Activated CD4-positive, CD25-positive, alpha-beta regulatory T cell treated with anti-CD3 and anti-CD28 coated beads, Interleukin-2, amount 50 U/mL, for 16 hours (primary cell): ENCODE measurements at regions not wholly inside any gene's neighbourhood (a gene's known extent, or its start where the extent isn't known, plus 50 kb on each side); places are given as distances from the start of the nearest gene placed in this dataset.

Experiments
- DNase-seq: peaks from one replicate; pipeline ENCODE4 v3.0.0-alpha.2; 2020; ENCODE audit warnings: low read depth, low spot score

GRCh38 chr11:109859045-109859724 lies 234.0 kb upstream of the ZC3H12C start:
- no peak for DNase-seq

GRCh38 chr11:109862835-109863234 lies 230.4 kb upstream of the ZC3H12C start:
- no peak for DNase-seq

GRCh38 chr11:109864151-109864661 lies 229.0 kb upstream of the ZC3H12C start:
- no peak for DNase-seq

- DNase-seq = no peak
Measured at GRCh38 chr11:109864834-109865547, 228.2 kb upstream of the ZC3H12C start.

DNA sequence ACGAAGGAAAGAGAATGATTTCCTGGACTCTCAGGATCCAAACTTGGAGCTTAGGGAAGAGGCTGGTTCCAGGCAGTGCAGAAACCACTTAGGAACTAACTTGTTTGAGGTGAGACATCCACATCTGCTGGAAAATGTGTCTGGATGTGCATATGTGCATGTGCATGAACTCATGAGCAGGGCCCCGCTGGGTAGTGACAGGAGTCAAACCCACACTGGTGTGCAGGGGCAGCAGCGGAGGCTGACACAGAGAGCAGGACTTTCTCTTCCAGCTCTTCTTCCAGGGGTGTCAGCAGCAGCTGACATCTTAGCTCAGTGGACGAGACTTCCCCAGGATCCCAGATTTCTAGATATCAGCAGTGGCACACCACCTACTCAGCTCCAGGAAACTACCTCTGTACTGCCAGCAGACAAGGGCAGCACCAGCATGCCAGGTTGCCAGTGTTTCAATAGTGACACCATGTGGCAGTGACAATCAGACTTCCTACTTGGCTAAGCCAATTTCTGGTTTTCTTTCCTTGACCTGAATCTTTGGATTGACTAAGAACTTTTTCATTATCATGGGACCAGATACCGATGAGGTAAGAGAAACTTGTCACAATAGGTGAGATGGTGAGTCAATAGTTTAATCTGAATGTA lies 227.5 kb upstream of the ZC3H12C start:
- DNase-seq = no peak

DNA sequence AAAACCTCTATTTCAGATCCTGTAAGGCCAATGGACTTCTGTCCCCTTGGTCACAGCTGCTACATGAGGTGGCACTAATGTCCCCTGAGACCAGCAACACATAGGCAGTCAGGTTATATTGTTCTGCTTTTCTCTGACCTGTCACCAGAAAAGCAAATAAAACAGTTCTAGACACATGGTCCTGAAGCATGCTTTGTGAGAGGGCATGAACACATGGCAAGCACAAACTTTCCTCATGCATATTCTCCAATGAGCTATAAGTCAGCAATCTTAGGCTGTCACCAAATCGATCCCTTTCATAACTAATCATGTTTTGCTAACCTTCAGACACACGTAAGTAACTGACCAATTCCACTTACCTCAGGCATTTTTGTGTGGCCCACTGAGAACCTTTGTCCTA lies 225.4 kb upstream of the ZC3H12C start:
- DNase-seq = no peak

DNA sequence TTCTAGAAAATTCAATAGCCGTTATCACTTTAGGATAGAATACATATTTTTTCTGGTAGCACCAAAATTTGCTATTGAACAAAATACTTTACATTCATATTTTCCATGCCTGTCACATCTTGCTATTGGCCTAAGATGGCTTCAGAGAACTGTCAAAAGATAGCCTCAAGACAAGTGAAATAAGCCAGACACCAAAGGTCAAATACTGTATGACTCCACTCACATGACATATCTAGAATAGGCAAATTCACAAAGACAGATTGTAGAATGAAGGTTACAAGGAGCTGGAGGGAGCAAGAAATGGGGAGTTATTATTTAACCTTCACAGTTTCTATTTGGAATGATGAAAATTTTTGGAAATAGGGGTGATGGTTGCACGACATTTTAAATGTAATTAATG lies 223.7 kb upstream of the ZC3H12C start:
- no peak for DNase-seq

- DNase-seq = no peak
Measured at GRCh38 chr11:109870297-109870696, 222.9 kb upstream of the ZC3H12C start.

GRCh38 chr11:109877043-109877442 lies 216.1 kb upstream of the ZC3H12C start:
- DNase-seq = no peak

- no peak for DNase-seq
Measured at GRCh38 chr11:109884501-109884900, 208.7 kb upstream of the ZC3H12C start.

GRCh38 chr11:109885006-109885405 lies 208.2 kb upstream of the ZC3H12C start:
- no peak for DNase-seq

- no peak for DNase-seq
Measured at GRCh38 chr11:109892321-109892794, 200.8 kb upstream of the ZC3H12C start.

GRCh38 chr11:109894242-109894641 lies 198.9 kb upstream of the ZC3H12C start:
- DNase-seq = no peak

GRCh38 chr11:109898592-109898991 lies 194.6 kb upstream of the ZC3H12C start:
- no peak for DNase-seq

DNA sequence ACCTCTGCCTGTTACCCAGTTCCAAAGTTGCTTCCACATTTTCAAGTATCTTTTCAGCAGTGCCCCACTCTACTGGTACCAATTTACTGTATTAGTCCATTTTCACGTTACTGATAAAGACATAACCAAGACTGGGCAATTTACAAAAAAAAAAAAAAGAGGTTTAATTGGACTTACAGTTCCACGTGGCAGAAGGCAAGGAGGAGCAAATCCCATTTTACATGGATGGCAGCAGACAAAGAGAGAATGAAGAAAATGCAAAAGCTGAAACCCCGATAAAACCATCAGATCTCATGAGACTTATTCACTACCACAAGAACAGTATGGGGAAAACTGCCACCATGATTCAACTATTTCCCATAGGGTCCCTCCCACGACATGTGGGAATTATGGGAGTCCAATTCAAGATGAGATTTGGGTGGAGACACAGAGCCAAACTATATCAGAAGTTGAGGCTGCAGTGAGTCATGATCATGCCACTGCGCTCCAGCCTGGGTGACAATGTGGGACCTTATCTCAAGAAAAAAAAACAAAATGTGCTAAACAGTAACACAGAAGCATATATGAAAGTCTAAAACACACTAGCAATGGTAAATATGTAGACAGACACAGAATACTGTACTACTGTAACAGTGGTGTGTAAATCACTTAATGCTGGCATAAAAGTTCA lies 190.3 kb upstream of the ZC3H12C start:
- no peak for DNase-seq

DNA sequence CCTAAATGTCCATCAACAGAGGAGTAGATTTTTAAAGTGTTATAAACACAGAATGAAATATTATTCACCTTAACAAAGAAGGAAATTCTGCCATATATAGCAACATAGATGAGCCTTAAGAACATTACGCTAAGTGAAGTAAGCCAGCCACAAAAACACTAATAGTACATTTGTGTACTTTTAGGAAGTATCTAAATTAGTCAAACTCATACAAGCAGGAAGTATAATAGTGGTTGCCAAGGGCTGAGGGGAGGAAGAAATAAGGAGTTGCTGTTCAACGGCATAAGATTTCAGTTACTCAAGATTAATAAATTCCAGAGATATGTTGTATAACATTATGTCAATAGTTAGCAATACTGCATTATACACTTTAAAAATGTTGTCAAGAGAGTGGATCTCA lies 181.7 kb upstream of the ZC3H12C start:
- DNase-seq = no peak

DNA sequence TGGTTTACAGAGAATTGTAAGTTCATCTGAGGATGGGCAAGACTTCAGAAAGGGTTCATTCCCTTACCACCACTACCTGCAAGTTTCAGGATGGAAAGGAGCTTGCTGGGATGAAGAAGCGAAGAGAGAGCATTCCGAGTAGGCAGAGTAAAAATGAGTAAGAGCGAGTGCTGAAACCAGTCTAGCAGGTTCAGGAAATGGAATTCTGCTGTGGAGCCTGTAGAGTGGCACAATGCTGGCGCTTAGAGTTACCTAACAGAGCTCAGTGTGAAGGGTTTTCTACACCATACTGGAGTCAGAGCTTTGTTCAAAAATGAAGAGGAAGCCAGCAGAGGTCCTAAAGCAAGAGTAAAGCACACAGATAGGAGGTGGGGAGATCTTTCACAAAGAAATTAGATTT lies 179.2 kb upstream of the ZC3H12C start:
- DNase-seq = no peak

GRCh38 chr11:109914809-109915653 lies 178.2 kb upstream of the ZC3H12C start:
- no peak for DNase-seq

DNA sequence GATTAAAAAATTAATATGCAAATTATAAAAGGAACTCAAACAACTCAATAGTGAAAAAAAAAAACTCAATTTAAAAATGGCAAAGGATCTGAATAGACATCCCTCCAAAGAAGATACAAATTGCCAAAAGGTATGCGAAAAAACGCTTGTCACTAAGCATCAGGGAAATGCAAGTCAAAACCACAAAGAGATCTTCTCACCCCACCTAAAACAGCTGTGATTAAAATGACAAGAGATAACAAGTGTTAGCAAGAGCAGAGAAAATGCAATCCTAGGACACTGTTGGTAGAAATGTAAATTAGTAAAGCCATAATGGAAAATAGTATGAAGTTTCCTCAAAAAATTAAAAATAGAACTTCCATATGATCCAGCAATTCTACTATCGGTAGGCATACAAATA lies 166.3 kb upstream of the ZC3H12C start:
- DNase-seq = no peak

DNA sequence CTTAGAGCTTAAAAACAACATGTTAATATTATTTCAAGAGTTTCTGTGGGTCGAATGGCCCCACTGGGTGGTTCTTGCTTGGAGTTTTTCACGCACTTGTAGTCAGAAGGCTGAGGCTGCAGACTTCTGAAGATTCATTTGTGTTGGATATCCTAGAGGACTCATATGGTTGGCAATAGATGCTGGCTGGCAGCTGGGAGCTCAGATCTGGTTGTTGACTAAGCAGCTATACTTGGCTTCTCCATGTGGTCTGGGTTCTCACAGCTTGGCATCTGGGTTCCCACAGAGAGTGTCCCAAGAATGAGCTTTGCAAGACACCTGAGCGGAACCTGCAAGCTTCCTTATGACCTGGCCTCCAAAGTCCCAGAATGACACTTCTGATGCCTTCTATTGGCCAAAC lies 163.9 kb upstream of the ZC3H12C start:
- no peak for DNase-seq

DNA sequence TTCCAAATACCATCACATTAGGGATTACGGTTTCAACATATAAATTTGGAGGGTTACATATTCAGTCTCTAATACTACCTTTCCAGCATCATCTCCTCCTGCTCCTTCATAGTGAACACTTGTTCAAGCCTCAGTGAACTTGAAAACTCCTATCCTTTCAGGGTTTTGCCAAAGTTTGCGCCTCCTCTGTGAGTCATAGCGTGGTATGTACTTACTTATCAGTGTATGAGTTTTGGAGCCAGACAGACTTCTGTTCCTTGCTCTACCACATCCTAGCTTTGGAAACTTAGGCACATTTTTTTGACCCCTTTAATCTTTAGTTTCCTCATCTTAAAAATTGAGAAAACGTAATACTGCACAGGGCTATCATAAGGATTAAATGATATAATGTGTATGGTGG lies 160.1 kb upstream of the ZC3H12C start:
- no peak for DNase-seq
